Type B pancreatic cell (in vitro differentiated cells): ENCODE measurements at regions not wholly inside any gene's neighbourhood (a gene's known extent, or its start where the extent isn't known, plus 50 kb on each side); places are given as distances from the start of the nearest gene placed in this dataset.

ENCODE experiments used
- DNase-seq: peaks from one replicate; pipeline ENCODE4 v3.0.0; 2021; ENCODE audit warnings: mixed read lengths; ENCODE audit not compliant: unreplicated experiment; ENCODE audit errors: extremely low spot score
- H3K27ac Mint-ChIP-seq: 2 replicates; pipeline ENCODE4 v1.8.0; 2021; ENCODE audit warnings: mild to moderate bottlenecking, mixed read lengths
- H3K27me3 Mint-ChIP-seq: 2 replicates; pipeline ENCODE4 v1.8.0; 2021; ENCODE audit warnings: mixed read lengths
- H3K36me3 Mint-ChIP-seq: 2 replicates; pipeline ENCODE4 v1.8.0; 2021; ENCODE audit warnings: mixed read lengths
- H3K4me1 Mint-ChIP-seq: one replicate; pipeline ENCODE4 v1.8.0; 2021; ENCODE audit warnings: mixed read lengths; ENCODE audit not compliant: unreplicated experiment
- H3K4me3 Mint-ChIP-seq: 2 replicates; pipeline ENCODE4 v1.8.0; 2021; ENCODE audit warnings: mild to moderate bottlenecking, mixed read lengths
- H3K9me3 Mint-ChIP-seq: 2 replicates; pipeline ENCODE4 v1.8.0; 2021; ENCODE audit warnings: mixed read lengths
- CTCF ChIP-seq: fragments of 200-600 bp; sonication (generic); conservative IDR thresholded peaks from 2 replicates; pipeline ENCODE4 v1.5.0; 2021; ENCODE audit warnings: antibody characterized with exemption, mild to moderate bottlenecking

GRCh38 chr18:26741758-26742157, 123.7 kb downstream of the AQP4 start:
- peaks cover 7% of the 10 kb centered on the region for H3K9me3 Mint-ChIP-seq
- no peak overlapping the region for H3K4me3 Mint-ChIP-seq
- H3K4me1 Mint-ChIP-seq = peaks cover 28% of the 10 kb centered on the region
- H3K36me3 Mint-ChIP-seq = no peaks in the 10 kb centered on the region
- no peaks in the 10 kb centered on the region for H3K27me3 Mint-ChIP-seq
- no peak for TF ChIP-seq CTCF
- no peak overlapping the region for H3K27ac Mint-ChIP-seq
- no peak for DNase-seq

GRCh38 chr18:26741048-26741447, 124.5 kb downstream of the AQP4 start:
- Mint-ChIP-seq H3K4me1 (peaks cover 21% of the 10 kb centered on the region), H3K36me3 (no peaks in the 10 kb centered on the region), H3K27ac (no peak overlapping the region), H3K9me3 (peaks cover 10% of the 10 kb centered on the region), H3K4me3 (no peak overlapping the region), H3K27me3 (no peaks in the 10 kb centered on the region)
- no peak for TF ChIP-seq CTCF
- no peak for DNase-seq

GRCh38 chr18:26740396-26740795, 125.1 kb downstream of the AQP4 start:
- peaks cover 14% of the 10 kb centered on the region for H3K4me1 Mint-ChIP-seq
- DNase-seq = no peak
- H3K4me3 Mint-ChIP-seq = no peak overlapping the region
- H3K36me3 Mint-ChIP-seq = no peaks in the 10 kb centered on the region
- H3K27me3 Mint-ChIP-seq = no peaks in the 10 kb centered on the region
- TF ChIP-seq CTCF = no peak
- H3K9me3 Mint-ChIP-seq = peaks cover 10% of the 10 kb centered on the region
- H3K27ac Mint-ChIP-seq = no peak overlapping the region

GRCh38 chr18:26738706-26739105, 126.8 kb downstream of the AQP4 start:
- Mint-ChIP-seq H3K27ac (no peak overlapping the region), H3K36me3 (no peaks in the 10 kb centered on the region), H3K4me1 (peaks cover 15% of the 10 kb centered on the region), H3K4me3 (no peak overlapping the region), H3K27me3 (no peaks in the 10 kb centered on the region), H3K9me3 (peaks cover 6% of the 10 kb centered on the region)
- DNase-seq = no peak
- TF ChIP-seq CTCF = no peak

GRCh38 chr18:26736301-26736700, 129.2 kb downstream of the AQP4 start:
- no peak for DNase-seq
- Mint-ChIP-seq H3K4me1 (peaks cover 15% of the 10 kb centered on the region), H3K27ac (no peak overlapping the region), H3K27me3 (no peaks in the 10 kb centered on the region), H3K36me3 (no peaks in the 10 kb centered on the region), H3K4me3 (no peak overlapping the region), H3K9me3 (peaks cover 6% of the 10 kb centered on the region)
- TF ChIP-seq CTCF = no peak

GRCh38 chr18:26734760-26735159, 130.7 kb downstream of the AQP4 start:
- Mint-ChIP-seq H3K36me3 (no peaks in the 10 kb centered on the region), H3K27me3 (no peaks in the 10 kb centered on the region), H3K4me1 (peaks cover 9% of the 10 kb centered on the region), H3K9me3 (peaks cover 6% of the 10 kb centered on the region), H3K27ac (no peak overlapping the region), H3K4me3 (no peak overlapping the region)
- no peak for DNase-seq
- no peak for TF ChIP-seq CTCF
